ENCODE measurements at regions not wholly inside any gene's neighbourhood (a gene's known extent, or its start where the extent isn't known, plus 50 kb on each side); places are given as distances from the start of the nearest gene placed in this dataset.

DNA sequence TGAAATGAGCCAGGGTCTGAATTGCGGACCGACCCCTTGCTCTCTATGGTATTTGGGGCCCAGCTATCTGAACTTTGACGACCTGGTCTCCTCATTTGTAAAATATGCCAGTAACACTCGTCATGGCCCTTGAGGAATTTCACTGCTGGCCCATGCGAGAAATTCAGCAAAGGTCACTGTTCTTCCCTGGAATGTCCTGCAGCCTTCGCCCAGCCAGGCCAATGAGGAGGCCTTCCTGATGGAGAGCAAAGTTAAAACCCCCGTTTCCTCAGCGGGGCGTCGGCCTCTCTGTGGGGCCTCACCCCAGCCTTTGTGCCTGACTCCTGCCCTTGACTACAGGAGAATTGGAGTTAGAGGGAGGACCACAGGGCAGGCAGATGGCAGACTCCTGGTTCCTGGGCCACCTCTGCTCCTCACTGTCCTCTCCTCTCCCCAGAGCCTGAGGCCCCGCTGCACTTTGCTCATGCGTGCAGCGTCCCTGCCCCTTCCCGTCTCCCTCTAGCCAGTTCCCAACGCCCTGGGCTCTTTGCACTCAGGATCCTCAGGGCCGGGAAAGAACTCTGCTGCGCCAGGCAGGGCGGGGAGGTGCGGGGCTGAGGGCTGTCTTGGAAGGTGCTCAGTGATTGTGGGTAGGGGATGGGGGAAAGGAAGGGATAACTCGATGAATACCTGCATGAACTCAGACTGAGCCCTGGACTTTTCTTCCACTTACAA, 257.0 kb upstream of the RAB6C start:
- no peak overlapping the region for H3K27ac ChIP-seq (ENCODE audit: extremely low read depth, low read depth, low read length)
- no peak for FAIRE-seq
- intact Hi-C loops (cut with micrococcal nuclease), result no loop called here

More for the DNA sequence above, 257.0 kb upstream of the RAB6C start:
- Histone ChIP-seq H3K4me1 (replicated peaks in 1 of 2; ENCODE audit: control insufficient read depth in 2 of 2, insufficient read depth in 2 of 2, low read length in 2 of 2) (peaks cover 0 to 4% of the 10 kb centered on the region in 2 experiments; a peak in 1 of 5 replicates), H3K4me3 (no peak overlapping the region), H3K4me2 (ENCODE audit: insufficient read depth, low read length) (no peak overlapping the region), H4K20me1 (replicated peaks; ENCODE audit: control insufficient read depth, insufficient read depth, low read length) (no peaks in the 10 kb centered on the region), H2AFZ (ENCODE audit: low read depth, low read length) (no peak overlapping the region), H3K9ac (ENCODE audit: insufficient read depth in 1 of 2, low read depth in 2 of 2, low read length in 2 of 2) (no peak overlapping the region), H3K9me1 (ENCODE audit: control insufficient read depth, insufficient read depth, low read length) (peaks cover 3% of the 10 kb centered on the region), H3K79me2 (ENCODE audit: control insufficient read depth, insufficient read depth, low read length) (no peaks in the 10 kb centered on the region), H3K9me3 (replicated peaks; ENCODE audit: control insufficient read depth, insufficient read depth, low read depth, low read length) (no peaks in the 10 kb centered on the region), H3K27me3 (ENCODE audit: control insufficient read depth in 2 of 2, insufficient read depth in 2 of 2, low read length in 2 of 2) (peaks cover 3 to 30% of the 10 kb centered on the region in 2 experiments; a peak in 4 of 5 replicates), H3K36me3 (ENCODE audit: control insufficient read depth, insufficient read depth, low read length) (no peaks in the 10 kb centered on the region)
- ATAC-seq, result no peak
- in situ Hi-C loops (cut with MboI), result no loop called here
- no TSS peak for BruUV-seq (replicated peaks)
- 0% methylated on average over 14 of the region's 20 CpGs for WGBS (ENCODE audit: insufficient coverage, low coverage, missing lambda C conversion rate)
- ChIA-PET POLR2A (no interaction called here), CTCF (ENCODE audit: low intra/inter-chr PET ratio) (no interaction called here)
- TF ChIP-seq AFF1 (IDR thresholded peaks at IDR 0.05; ENCODE audit: low read depth in 1 of 2, partially characterized antibody in 2 of 2) (no peak), TGIF2 (CRISPR knock-in tag; IDR thresholded peaks at IDR 0.05) (no peak), SNAPC5 (CRISPR knock-in tag; IDR thresholded peaks at IDR 0.05) (no peak), POLR2G (IDR thresholded peaks at IDR 0.05; ENCODE audit: low read depth, low read length) (no peak), MAFF (IDR thresholded peaks at IDR 0.05; ENCODE audit: low read length) (no peak), SUPT5H (IDR thresholded peaks at IDR 0.05) (no peak), ZBTB1 (CRISPR knock-in tag; IDR thresholded peaks at IDR 0.05; ENCODE audit: borderline replicate concordance, low read depth) (no peak), TFAM (CRISPR knock-in tag; conservative IDR thresholded peaks at IDR 0.05) (no peak), GATAD2A (IDR thresholded peaks at IDR 0.05) (no peak), ZNF609 (CRISPR knock-in tag; IDR thresholded peaks at IDR 0.05; ENCODE audit: borderline replicate concordance) (no peak)
- DNase-seq (ENCODE audit: extremely low read depth in 1 of 4, low spot score in 3 of 4), result no peak
